A172 (cell line): ENCODE measurements at regions not wholly inside any gene's neighbourhood (a gene's known extent, or its start where the extent isn't known, plus 50 kb on each side); places are given as distances from the start of the nearest gene placed in this dataset.

Source experiments
- DNase-seq: peaks from one replicate; pipeline ENCODE4 v3.0.0-alpha.2; 2015; ENCODE audit warnings: low spot score

DNA sequence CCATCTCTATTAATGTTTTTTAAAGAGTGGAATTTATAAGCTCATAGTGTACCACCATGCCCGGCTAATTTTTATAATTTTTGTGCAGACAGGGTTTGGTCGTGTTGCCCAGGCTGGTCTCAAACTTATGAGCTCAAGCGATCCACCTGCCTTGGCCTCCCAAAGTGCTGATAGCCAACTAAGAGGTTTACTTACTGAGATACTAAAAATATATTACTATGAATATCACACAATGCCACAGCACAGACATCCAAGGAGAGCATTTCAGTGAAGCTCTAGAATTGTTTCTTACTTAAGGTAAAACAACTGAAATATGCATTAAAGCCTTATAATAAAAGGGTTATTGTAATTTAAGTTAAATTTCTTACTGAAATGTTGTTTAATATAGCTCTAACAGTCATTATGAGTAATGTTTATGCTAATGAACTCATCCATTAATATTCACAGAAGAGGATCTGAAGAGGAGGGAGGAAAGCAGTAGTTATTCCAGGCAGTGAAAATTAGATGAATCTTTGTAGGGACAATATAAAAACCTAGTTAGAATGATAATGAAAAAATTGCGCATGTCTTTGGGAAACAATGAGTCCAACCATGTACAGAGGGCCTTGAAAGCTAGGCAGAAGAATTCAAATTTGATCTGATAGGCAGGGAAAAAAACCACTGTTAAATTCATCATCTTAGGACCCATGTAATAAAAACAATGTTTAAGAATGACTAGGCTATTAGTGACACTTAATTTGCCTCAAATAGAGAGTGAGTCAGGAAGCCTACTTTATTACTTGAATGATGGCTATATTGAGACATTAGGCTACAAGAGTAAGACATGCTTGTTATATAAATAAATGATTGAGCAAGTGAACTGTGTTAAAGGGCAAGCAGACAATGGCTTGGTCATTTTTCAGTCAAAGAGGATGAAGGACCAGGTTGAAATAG, 99.2 kb downstream of the SLC41A2 start:
- no peak for DNase-seq

GRCh38 chr12:104856531-104856930, 101.6 kb downstream of the SLC41A2 start:
- no peak for DNase-seq

DNA sequence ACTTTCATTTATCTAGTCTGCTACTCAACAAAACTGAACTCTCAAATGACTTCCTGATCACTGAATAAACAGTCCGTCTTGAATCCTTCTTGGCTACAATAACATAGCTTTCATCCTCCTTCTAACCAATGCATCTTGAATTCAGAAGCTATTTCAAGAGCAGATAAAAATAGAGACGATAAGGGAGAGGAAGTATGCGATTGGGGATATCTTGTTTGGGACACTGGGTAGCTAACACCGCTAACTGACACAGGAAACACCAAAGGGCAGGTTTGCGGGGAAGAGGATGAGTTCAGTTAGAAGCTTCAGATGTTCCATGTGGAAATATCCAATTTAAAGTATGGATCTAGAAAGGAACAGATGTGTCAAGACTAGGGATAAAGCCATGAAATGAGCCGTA, 102.5 kb downstream of the SLC41A2 start:
- DNase-seq: no peak

DNA sequence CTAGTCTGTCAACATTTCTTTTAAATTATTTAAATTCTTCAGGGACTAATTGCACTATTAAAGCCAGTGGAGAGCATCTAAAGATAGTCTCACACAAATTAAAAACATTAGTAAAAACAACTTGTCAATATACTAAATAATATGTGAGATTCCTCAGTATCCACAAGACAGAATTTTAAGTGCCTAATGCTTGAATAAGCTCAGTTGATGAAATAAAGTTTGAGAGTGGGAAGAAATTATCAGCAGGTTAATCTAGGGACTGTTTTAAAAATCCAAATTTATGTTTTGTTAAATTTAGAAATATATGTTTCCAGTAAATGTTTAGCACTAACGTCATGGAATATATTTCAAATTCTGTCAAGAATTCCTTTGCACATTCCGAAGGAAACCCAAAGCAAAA, 105.2 kb downstream of the SLC41A2 start:
- no peak for DNase-seq

GRCh38 chr12:104852102-104852501, 106.0 kb downstream of the SLC41A2 start:
- DNase-seq: no peak

DNA sequence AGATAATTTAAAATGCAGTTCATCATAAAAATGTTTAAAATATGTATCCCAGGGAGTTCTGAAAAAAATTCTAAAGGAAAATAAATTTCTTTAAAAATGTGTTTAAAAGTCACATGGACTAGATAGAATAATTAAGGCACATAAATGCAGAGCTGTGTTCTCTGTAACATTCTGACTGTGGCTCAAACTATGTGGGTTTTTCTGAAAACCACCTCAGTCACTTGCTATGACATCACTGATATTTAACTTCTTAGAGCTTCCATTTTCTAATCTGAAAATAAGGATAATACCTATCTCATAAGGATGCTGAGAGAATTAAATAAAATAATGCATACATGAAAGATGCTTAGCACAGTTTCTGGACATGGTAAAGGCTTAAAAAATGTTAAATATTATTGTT, 107.3 kb downstream of the SLC41A2 start:
- no peak for DNase-seq

DNA sequence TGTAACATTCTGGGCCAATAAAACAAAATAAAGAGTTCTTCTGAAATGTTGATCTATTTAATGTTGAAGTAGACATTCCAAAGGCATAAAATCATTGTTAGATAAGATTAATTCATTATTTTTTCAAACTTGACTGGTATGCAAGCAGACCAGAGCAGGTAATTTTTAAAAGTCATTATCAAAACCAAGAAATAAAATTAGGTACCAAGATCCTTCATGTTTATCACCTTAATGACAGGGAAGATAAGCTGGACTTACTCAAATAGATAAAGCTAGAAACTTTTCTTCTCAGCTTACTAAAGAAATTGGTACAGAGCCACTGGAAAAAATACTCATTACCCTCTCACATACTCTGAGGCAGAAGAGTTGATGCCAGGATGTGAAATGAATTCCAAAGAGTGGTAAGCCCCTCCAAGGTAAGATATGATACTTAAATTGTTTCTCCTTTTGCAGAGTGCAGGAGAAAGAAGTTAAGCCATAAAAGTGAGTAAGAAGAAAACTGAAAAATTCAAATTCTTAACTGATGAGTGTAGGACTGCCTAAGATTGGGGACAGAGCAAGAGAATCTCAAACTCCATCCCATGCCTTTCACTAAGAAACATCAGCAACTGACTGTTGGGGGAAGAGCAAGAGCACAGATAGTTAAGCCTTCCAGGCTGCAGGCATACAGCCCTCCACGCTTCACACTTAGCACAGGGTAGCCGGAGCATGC, 111.9 kb downstream of the SLC41A2 start:
- no peak for DNase-seq

DNA sequence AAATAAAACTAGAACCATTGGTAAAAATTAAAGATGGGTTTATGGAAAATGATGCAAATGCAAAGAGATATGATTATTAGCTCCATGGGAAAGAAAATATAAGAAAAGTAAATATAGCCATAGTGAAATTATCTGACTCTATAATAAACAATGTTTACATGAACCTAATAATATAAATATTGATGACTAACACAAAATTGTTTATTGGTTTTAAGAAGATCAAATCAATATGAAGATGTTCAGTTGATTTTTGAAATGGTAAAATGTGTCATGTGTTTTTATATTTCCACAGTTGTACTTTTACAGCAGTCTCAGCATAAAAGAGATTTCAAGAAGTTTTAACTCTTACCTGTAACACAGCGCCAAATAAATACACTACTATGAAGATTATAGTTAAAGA, 114.0 kb downstream of the SLC41A2 start:
- DNase-seq: no peak

- no peak for DNase-seq
These were observed 117.8 kb downstream of the SLC41A2 start for GRCh38 chr12:104840262-104840661.

GRCh38 chr12:104835317-104835716, 122.8 kb downstream of the SLC41A2 start:
- DNase-seq: no peak

DNA sequence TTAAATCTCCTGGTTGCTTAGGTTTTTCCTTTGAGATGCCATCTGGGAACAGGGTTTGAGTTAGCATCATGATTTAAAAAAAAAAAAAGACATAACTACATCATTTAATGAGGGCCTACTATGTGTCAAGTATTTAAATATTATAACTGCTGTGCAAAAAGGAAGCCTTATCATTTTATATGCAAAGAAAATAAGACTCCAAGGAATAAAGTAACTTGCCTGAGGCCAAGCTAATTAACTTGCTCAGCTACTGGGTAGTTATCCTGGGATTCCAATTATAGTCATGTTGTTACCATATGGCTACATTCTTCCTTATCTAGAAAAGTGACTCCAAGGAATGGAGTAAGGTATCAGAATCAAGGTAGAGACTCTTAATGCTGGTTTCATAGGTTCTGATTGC, 123.5 kb downstream of the SLC41A2 start:
- DNase-seq: no peak

DNA sequence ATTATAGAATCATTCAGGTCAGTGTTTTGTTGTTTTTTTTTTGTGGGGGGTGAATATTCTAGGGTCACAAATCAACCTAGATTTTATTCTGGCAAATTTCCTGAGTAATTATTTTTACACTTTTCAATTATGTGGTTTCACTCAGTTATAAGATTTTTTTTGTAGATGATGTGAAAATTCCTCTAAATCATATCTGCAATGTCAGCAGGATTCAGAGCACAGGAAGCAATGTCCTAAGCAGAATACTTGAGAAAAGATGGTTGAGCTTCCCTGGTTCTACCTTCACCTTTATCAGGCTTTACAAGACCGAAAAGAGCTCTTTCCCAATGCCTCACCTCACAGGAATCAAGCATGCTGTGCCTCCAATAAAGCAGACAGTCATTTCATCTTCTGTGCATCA, 124.3 kb downstream of the SLC41A2 start:
- no peak for DNase-seq

- DNase-seq: no peak
These were observed 130.1 kb downstream of the SLC41A2 start for GRCh38 chr12:104828015-104828414.

DNA sequence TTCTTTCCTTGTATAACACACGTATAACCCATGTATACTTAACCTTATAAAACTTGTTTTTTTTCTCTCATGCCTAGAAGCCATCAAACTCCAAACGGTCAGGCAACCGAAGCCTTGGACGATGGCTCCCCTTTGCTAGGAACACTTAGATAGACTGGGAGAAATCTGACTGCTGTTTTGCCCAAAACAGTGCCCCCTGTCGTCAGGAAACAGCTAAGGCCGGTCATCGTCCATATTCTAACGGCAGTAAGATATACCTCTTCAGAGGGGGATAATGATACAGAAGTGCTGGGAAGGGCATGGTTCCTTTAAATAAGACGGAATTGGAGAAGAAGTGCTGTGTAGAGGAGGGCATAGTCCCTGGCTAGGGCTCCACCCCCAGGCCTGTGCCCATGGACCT, 130.5 kb downstream of the SLC41A2 start:
- no peak for DNase-seq

- DNase-seq: no peak
These were observed 132.7 kb downstream of the SLC41A2 start for GRCh38 chr12:104825408-104825807.

GRCh38 chr12:104823985-104824461, 134.1 kb downstream of the SLC41A2 start:
- DNase-seq: no peak

- no peak for DNase-seq
These were observed 135.1 kb downstream of the SLC41A2 start for GRCh38 chr12:104822941-104823340.

DNA sequence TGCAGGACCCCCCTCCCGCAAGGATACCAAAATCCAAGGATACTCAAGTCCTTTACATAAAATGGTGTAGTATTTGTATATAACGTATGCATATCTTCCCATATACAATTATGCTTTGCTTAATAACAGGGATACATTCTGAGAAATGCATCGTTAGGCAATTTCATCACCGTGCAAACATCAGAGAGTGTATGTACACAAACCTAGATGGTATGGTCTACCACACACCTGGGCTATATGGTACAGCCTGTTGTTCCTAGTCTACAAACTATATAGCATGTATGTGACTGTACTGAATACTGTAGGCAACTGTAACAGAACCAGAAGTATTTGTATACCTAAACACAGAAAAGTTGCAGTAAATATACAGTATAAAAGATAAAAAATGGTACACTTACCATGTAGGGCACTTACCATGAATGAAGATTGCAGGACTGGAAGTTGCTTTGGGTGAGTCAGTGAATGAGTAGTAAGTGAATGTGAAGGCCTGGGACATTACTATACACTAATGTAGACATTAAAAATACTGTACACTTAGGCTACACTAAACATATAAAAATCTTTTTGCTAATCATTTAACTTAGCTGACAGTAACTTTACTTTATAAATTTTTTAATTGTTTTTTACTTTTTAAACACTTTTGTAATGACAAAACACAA, 141.1 kb downstream of the SLC41A2 start:
- DNase-seq: no peak

DNA sequence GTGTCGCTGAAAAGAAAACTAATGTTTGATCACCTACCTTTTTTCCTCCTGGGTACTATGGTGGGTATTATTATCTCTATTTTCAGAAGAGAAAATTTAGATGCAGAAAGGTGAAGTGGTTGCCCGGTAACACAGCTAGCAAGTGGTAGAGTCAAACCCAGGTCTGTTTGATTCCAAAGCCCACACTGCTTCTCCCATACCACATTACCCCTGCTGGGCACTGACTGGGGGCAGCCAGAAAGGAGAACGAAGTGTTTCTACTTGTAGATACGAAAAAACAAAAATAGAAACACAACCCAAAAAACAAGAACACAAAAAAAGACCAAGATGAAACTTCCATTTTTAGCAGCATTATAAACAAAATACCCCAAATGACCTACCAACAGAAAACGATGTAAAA, 142.2 kb downstream of the SLC41A2 start:
- DNase-seq: no peak

DNA sequence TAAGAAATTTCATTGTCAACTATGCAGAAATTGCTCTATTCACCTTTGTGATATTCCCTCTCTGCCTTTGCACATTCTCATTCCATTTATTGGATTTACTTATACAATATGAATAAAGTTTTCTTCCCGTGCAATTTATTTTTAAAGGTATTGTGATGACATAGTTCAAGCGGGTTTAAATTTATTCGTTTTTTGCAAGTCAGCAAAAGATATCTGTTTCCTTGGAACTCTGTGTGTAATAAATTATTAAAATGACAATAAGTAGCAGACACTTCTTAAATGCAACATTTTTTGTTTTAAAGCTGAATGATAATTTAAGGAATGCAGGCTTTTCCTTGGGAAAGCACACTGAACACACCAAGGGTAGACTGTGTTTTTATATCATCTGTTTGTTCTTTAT, 143.1 kb downstream of the SLC41A2 start:
- no peak for DNase-seq
